SU-DHL-6 (cell line): ENCODE measurements at regions not wholly inside any gene's neighbourhood (a gene's known extent, or its start where the extent isn't known, plus 50 kb on each side); places are given as distances from the start of the nearest gene placed in this dataset.

Experiments used
- H2AFZ ChIP-seq: fragments of 200-600 bp; sonication (generic); 2 replicates; pipeline ENCODE4 v1.6.1; 2014; ENCODE audit warnings: low read depth, mild to moderate bottlenecking, moderate library complexity, mixed read lengths, antibody characterized with exemption, low read length; ENCODE audit not compliant: severe bottlenecking
- H3F3A ChIP-seq: fragments of 200-600 bp; shearing (Covaris generic); 2 replicates; pipeline ENCODE4 v1.6.0; 2016; ENCODE audit warnings: antibody characterized with exemption, mild to moderate bottlenecking; ENCODE audit not compliant: insufficient read depth
- H3K27ac ChIP-seq: fragments of 200-600 bp; sonication (generic); 2 replicates; pipeline ENCODE4 v1.5.1; 2016; ENCODE audit warnings: low read depth, mild to moderate bottlenecking, low read length, moderate library complexity, mixed read lengths
- H3K27me3 ChIP-seq: fragments of 200-600 bp; sonication (generic), shearing (Covaris generic); 2 replicates; pipeline ENCODE4 v1.6.0; 2014; ENCODE audit warnings: mild to moderate bottlenecking, low read length
- H3K36me3 ChIP-seq: fragments of 200-600 bp; sonication (generic); 2 replicates; pipeline ENCODE4 v1.6.1; 2014; ENCODE audit warnings: mild to moderate bottlenecking, low read length, mixed read lengths
- H3K4me2 ChIP-seq: fragments of 300-600, 200-600 bp; shearing (Covaris generic), sonication (generic); 2 replicates; pipeline ENCODE4 v1.6.0; 2014; ENCODE audit warnings: low read length, low read depth, mild to moderate bottlenecking; ENCODE audit not compliant: poor library complexity, severe bottlenecking
- H3K4me3 ChIP-seq: fragments of 200-600 bp; sonication (generic); 2 replicates; pipeline ENCODE4 v1.5.1; 2014; ENCODE audit warnings: antibody characterized with exemption, low read length, mild to moderate bottlenecking, mixed read lengths; ENCODE audit not compliant: insufficient read depth, poor library complexity, severe bottlenecking
- H3K79me2 ChIP-seq: fragments of 200-600 bp; sonication (generic); 2 replicates; pipeline ENCODE4 v1.6.1; 2014; ENCODE audit warnings: mild to moderate bottlenecking, low read length, moderate library complexity; ENCODE audit not compliant: insufficient read depth
- H3K9ac ChIP-seq: fragments of 200-600 bp; sonication (generic); 2 replicates; pipeline ENCODE4 v1.7.0; 2014; ENCODE audit warnings: mild to moderate bottlenecking, low read length
- H3K9me2 ChIP-seq: fragments of 200-600 bp; sonication (generic); replicated peaks from 2 replicates; pipeline ENCODE4 v1.6.1; 2014; ENCODE audit warnings: low read length; ENCODE audit not compliant: insufficient read depth
- H3K9me3 ChIP-seq: fragments of 200-600 bp; sonication (generic); 2 replicates; pipeline ENCODE4 v1.6.1; 2014; ENCODE audit warnings: low read length, mixed read lengths; ENCODE audit not compliant: insufficient read depth
- H4K20me1 ChIP-seq: fragments of 200-600 bp; sonication (generic); 2 replicates; pipeline ENCODE4 v1.6.1; 2014; ENCODE audit warnings: low read depth, mild to moderate bottlenecking, antibody characterized with exemption, low read length, moderate library complexity, mixed read lengths
- CTCF ChIP-seq: fragments of 200-600 bp; sonication (generic); IDR thresholded peaks from one replicate; pipeline ENCODE4 v1.5.1; 2017; ENCODE audit warnings: antibody characterized with exemption, mild to moderate bottlenecking, low read length, moderate library complexity; ENCODE audit not compliant: insufficient read depth, poor library complexity, severe bottlenecking
- EZH2phosphoT487 ChIP-seq: fragments of 200-600 bp; sonication (generic), shearing (Covaris generic); conservative IDR thresholded peaks from 2 replicates; pipeline ENCODE4 v1.6.1; 2018; ENCODE audit warnings: mild to moderate bottlenecking, antibody characterized with exemption, low read length, moderate library complexity, mixed read lengths

DNA sequence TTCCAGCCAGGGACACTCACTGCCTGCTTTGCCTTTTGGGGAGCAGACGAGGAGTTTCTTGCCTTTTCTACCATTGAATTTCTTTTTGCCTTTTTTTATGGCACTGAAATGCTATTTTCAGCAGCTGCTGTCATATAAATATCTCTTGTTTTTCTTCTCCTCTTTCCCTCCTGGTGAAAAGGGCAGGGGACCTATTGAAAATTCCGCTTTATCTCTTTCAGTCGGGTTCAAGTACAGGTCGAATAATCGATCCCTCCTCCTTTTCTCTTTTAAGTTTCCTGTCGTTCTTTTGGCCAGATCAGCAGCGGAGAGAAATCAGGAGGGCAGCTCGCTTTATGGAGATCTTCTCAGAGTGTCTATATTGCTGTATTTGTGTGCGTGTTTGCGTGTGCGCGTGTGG is 67.4 kb upstream of the CASZ1 start:
- Histone ChIP-seq H3K36me3 (no peaks in the 10 kb centered on the region), H3K4me2 (no peak overlapping the region), H3K27ac (no peak overlapping the region), H3K79me2 (no peaks in the 10 kb centered on the region), H4K20me1 (no peaks in the 10 kb centered on the region), H3K9me3 (no peaks in the 10 kb centered on the region), H3F3A (no peaks in the 10 kb centered on the region), H3K9ac (no peak overlapping the region), H3K9me2 (no peaks in the 10 kb centered on the region), H3K4me3 (no peak overlapping the region), H3K27me3 (no peaks in the 10 kb centered on the region), H2AFZ (no peak overlapping the region)
- TF ChIP-seq EZH2phosphoT487, result no peak
- no peak for TF ChIP-seq CTCF

DNA sequence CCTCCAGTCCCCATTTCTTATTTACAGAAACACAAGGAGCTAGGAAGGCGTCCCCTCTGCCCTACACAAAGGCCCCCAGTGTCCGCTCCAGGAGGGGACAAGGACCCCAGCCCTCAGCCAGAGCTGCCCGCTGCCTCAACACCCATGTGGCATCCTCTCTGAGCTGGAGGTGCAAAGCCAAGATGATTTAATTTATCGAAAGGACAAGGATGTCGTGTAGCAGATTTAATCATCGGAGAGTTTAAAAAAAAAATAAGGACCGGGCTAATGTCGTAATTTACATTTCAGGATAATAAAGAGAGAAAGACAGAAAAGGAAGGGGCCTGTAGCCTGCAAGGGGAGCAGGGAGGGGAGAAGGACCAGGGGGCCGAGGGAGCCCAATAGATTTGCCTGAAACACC is 68.3 kb upstream of the CASZ1 start:
- Histone ChIP-seq H3F3A (no peaks in the 10 kb centered on the region), H2AFZ (no peak overlapping the region), H3K9ac (no peak overlapping the region), H4K20me1 (no peaks in the 10 kb centered on the region), H3K27me3 (no peaks in the 10 kb centered on the region), H3K4me3 (no peak overlapping the region), H3K36me3 (no peaks in the 10 kb centered on the region), H3K79me2 (no peaks in the 10 kb centered on the region), H3K9me2 (no peaks in the 10 kb centered on the region), H3K27ac (no peak overlapping the region), H3K9me3 (no peaks in the 10 kb centered on the region), H3K4me2 (no peak overlapping the region)
- TF ChIP-seq EZH2phosphoT487 (no peak), CTCF (no peak)

DNA sequence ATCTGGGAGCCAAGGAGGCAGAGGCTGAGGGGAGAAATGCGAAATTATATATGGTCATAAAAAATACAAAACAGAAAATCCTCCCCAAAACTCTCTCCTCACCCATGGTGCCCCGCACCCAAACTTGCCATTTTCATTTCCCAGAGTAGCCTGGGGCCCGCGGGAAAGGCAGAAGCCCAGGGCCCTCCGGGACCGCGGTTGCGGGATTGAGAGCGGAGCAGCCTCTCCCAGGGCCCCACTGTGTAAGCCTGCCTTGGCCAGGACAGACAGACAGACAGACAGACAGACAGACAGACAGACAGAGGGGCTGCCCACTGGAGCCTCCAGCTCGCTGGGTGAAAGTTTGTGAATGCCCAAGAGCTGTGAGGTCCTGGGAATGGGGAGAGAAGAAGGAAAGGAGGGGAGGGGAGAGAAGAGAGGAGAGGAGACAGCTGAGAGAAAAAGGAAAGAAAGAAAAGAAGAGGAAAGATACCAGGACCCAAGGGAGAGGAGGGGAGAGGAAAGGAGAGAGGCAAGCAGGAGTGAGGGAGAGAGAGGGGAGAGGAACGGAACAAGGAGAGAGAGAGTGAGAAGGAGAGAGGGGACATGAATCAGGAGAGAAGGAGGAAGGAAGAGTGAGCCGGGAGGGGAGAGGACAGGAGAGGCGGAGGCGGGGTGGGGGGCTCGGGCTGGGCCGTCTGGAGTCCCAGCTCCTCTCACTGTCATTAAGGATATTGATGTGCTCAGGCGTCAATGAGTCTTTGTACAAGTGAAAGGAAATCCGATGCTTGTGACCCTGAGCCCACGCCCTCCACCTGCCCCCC is 69.3 kb upstream of the CASZ1 start:
- H4K20me1 ChIP-seq, result no peaks in the 10 kb centered on the region
- no peaks in the 10 kb centered on the region for H3K27me3 ChIP-seq
- no peaks in the 10 kb centered on the region for H3K79me2 ChIP-seq
- no peaks in the 10 kb centered on the region for H3K9me3 ChIP-seq
- no peaks in the 10 kb centered on the region for H3F3A ChIP-seq
- H3K4me3 ChIP-seq, result no peak overlapping the region
- no peak overlapping the region for H3K27ac ChIP-seq
- H3K9me2 ChIP-seq, result no peaks in the 10 kb centered on the region
- H2AFZ ChIP-seq, result no peak overlapping the region
- TF ChIP-seq EZH2phosphoT487 (no peak), CTCF (no peak)
- no peaks in the 10 kb centered on the region for H3K36me3 ChIP-seq
- H3K4me2 ChIP-seq, result no peak overlapping the region
- H3K9ac ChIP-seq, result no peak overlapping the region
